ENCODE measurements at regions not wholly inside any gene's neighbourhood (a gene's known extent, or its start where the extent isn't known, plus 50 kb on each side); places are given as distances from the start of the nearest gene placed in this dataset.
A peak's percentile ranks its signal among the peaks of the same experiment; 100 is the strongest.

- no peak for DNase-seq
Measured at GRCh38 chr4:146022541-146022940, 83.9 kb upstream of the ZNF827 start.

DNA sequence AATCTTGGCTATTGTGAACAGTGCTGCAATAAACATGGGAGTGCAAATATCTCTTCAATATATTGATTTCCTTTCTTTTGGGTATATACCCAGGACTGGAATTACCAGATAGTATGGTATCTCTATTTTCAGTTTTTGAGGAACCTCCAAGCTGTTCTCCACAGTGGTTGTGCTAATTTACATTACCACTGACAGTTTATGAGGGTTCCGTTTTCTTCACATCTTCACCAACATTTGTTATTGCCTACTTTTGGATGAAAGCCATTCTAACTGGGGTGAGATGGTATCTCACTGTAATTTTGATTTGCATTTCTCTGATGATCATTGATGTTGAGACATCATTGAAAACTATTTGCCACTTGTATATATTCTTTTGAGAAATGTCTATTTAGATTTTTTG is 79.6 kb upstream of the ZNF827 start:
- DNase-seq = no peak

GRCh38 chr4:146004730-146005129 is 66.1 kb upstream of the ZNF827 start:
- DNase-seq = no peak

DNA sequence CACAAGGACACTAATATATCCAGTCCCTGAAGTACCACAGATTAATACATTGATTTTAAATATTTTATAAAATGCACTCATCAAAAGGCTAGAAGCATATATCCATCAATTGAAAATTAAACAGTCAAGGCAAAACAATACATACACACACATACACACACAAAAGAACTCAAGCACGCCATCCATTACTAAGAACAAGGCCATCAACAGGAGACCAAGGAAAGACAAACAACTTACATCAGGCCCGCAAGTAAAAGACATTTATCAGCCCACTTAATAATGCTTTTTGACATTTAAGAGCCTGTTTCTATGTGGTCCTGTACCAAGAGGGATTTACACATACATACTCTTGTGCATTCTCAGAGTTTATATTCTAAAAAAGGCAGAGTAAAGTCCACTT is 50.0 kb upstream of the ZNF827 start:
- peak in 1 of 2 experiments; percentile 65 for DNase-seq
